T-helper 17 cell (primary cell): ENCODE measurements at regions not wholly inside any gene's neighbourhood (a gene's known extent, or its start where the extent isn't known, plus 50 kb on each side); places are given as distances from the start of the nearest gene placed in this dataset.

Source experiments
- ATAC-seq: fragments of 150-1000 bp; cut with Tn5 transposase; 2 replicates; pipeline ENCODE4 v1.10.0; 2021; ENCODE audit warnings: mild to moderate bottlenecking, moderate library complexity
- DNase-seq, 3 donors: peaks; one replicate each; pipeline versions ENCODE4 v3.0.0 to v3.0.0-alpha.2; 2020 to 2021
- H3K9me3 ChIP-seq: one replicate; pipeline ENCODE4 v1.7.0; 2013; ENCODE audit warnings: low read length, mild to moderate bottlenecking; ENCODE audit not compliant: control insufficient read depth, poor library complexity, severe bottlenecking
- H3K27ac Mint-ChIP-seq: one replicate; pipeline ENCODE4 v1.8.0; 2022; ENCODE audit warnings: mild to moderate bottlenecking, moderate library complexity, mixed read lengths
- H3K27me3 Mint-ChIP-seq: one replicate; pipeline ENCODE4 v1.8.0; 2022; ENCODE audit warnings: mixed read lengths
- H3K36me3 Mint-ChIP-seq: one replicate; pipeline ENCODE4 v1.8.0; 2022; ENCODE audit warnings: low read depth, mixed read lengths
- H3K4me1 Mint-ChIP-seq: one replicate; pipeline ENCODE4 v1.8.0; 2022; ENCODE audit warnings: mild to moderate bottlenecking, mixed read lengths
- H3K4me3 Mint-ChIP-seq: one replicate; pipeline ENCODE4 v1.8.0; 2022; ENCODE audit warnings: mild to moderate bottlenecking, moderate library complexity, mixed read lengths

- no peaks in the 10 kb centered on the region for H3K9me3 ChIP-seq
- Mint-ChIP-seq H3K27ac (no peak overlapping the region), H3K4me1 (no peaks in the 10 kb centered on the region), H3K4me3 (no peak overlapping the region), H3K36me3 (no peaks in the 10 kb centered on the region), H3K27me3 (peaks cover 51% of the 10 kb centered on the region)
- ATAC-seq (no peak), DNase-seq (no peak)
Measured at GRCh38 chr14:51447411-51447810, 204.3 kb upstream of the FRMD6 start.

- Mint-ChIP-seq H3K27ac (no peak overlapping the region), H3K36me3 (no peaks in the 10 kb centered on the region), H3K27me3 (peaks cover 42% of the 10 kb centered on the region), H3K4me1 (no peaks in the 10 kb centered on the region), H3K4me3 (no peak overlapping the region)
- no peak for ATAC-seq
- no peak for DNase-seq
- no peaks in the 10 kb centered on the region for H3K9me3 ChIP-seq
Measured at GRCh38 chr14:51448831-51449670, 202.7 kb upstream of the FRMD6 start.

GRCh38 chr14:51449681-51450080, 202.0 kb upstream of the FRMD6 start:
- no peak overlapping the region for H3K4me3 Mint-ChIP-seq
- DNase-seq (no peak), ATAC-seq (no peak)
- H3K27ac Mint-ChIP-seq: no peak overlapping the region
- H3K27me3 Mint-ChIP-seq: peaks cover 39% of the 10 kb centered on the region
- no peaks in the 10 kb centered on the region for H3K4me1 Mint-ChIP-seq
- no peaks in the 10 kb centered on the region for H3K9me3 ChIP-seq
- H3K36me3 Mint-ChIP-seq: no peaks in the 10 kb centered on the region

- ATAC-seq (no peak), DNase-seq (no peak)
- H3K27me3 Mint-ChIP-seq: peaks cover 37% of the 10 kb centered on the region
- H3K4me1 Mint-ChIP-seq: no peaks in the 10 kb centered on the region
- H3K9me3 ChIP-seq: no peaks in the 10 kb centered on the region
- H3K36me3 Mint-ChIP-seq: peaks cover 2% of the 10 kb centered on the region
- no peak overlapping the region for H3K27ac Mint-ChIP-seq
- H3K4me3 Mint-ChIP-seq: no peak overlapping the region
Measured at GRCh38 chr14:51451561-51451960, 200.1 kb upstream of the FRMD6 start.

GRCh38 chr14:51453869-51454268, 197.8 kb upstream of the FRMD6 start:
- no peak overlapping the region for H3K4me3 Mint-ChIP-seq
- ATAC-seq: no peak
- no peak overlapping the region for H3K27ac Mint-ChIP-seq
- DNase-seq: no peak
- peaks cover 4% of the 10 kb centered on the region for H3K36me3 Mint-ChIP-seq
- no peaks in the 10 kb centered on the region for H3K9me3 ChIP-seq
- peaks cover 30% of the 10 kb centered on the region for H3K27me3 Mint-ChIP-seq
- H3K4me1 Mint-ChIP-seq: no peaks in the 10 kb centered on the region

GRCh38 chr14:51454351-51454750, 197.4 kb upstream of the FRMD6 start:
- H3K27me3 Mint-ChIP-seq: peaks cover 28% of the 10 kb centered on the region
- ATAC-seq (no peak), DNase-seq (no peak)
- peaks cover 4% of the 10 kb centered on the region for H3K36me3 Mint-ChIP-seq
- H3K9me3 ChIP-seq: no peaks in the 10 kb centered on the region
- no peaks in the 10 kb centered on the region for H3K4me1 Mint-ChIP-seq
- no peak overlapping the region for H3K4me3 Mint-ChIP-seq
- H3K27ac Mint-ChIP-seq: no peak overlapping the region

- ATAC-seq: no peak
- Mint-ChIP-seq H3K4me1 (no peaks in the 10 kb centered on the region), H3K4me3 (no peak overlapping the region), H3K27me3 (peaks cover 28% of the 10 kb centered on the region), H3K36me3 (peaks cover 4% of the 10 kb centered on the region), H3K27ac (no peak overlapping the region)
- no peaks in the 10 kb centered on the region for H3K9me3 ChIP-seq
- DNase-seq: no peak
Measured at GRCh38 chr14:51455041-51455835, 196.5 kb upstream of the FRMD6 start.

GRCh38 chr14:51457843-51458562, 193.7 kb upstream of the FRMD6 start:
- H3K36me3 Mint-ChIP-seq: peaks cover 4% of the 10 kb centered on the region
- peaks cover 28% of the 10 kb centered on the region for H3K27me3 Mint-ChIP-seq
- no peak for ATAC-seq
- no peak overlapping the region for H3K4me3 Mint-ChIP-seq
- DNase-seq: no peak
- no peak overlapping the region for H3K27ac Mint-ChIP-seq
- no peaks in the 10 kb centered on the region for H3K9me3 ChIP-seq
- H3K4me1 Mint-ChIP-seq: no peaks in the 10 kb centered on the region

GRCh38 chr14:51458563-51458955, 193.2 kb upstream of the FRMD6 start:
- H3K9me3 ChIP-seq: no peaks in the 10 kb centered on the region
- Mint-ChIP-seq H3K4me3 (no peak overlapping the region), H3K36me3 (peaks cover 4% of the 10 kb centered on the region), H3K27me3 (peaks cover 28% of the 10 kb centered on the region), H3K4me1 (no peaks in the 10 kb centered on the region), H3K27ac (no peak overlapping the region)
- ATAC-seq: no peak
- no peak for DNase-seq

GRCh38 chr14:51460011-51460410, 191.7 kb upstream of the FRMD6 start:
- Mint-ChIP-seq H3K4me1 (no peaks in the 10 kb centered on the region), H3K27ac (no peak overlapping the region), H3K4me3 (no peak overlapping the region), H3K36me3 (peaks cover 4% of the 10 kb centered on the region), H3K27me3 (peaks cover 23% of the 10 kb centered on the region)
- DNase-seq (no peak), ATAC-seq (no peak)
- H3K9me3 ChIP-seq: no peaks in the 10 kb centered on the region

GRCh38 chr14:51462182-51462581, 189.5 kb upstream of the FRMD6 start:
- Mint-ChIP-seq H3K27ac (no peak overlapping the region), H3K27me3 (peaks cover 10% of the 10 kb centered on the region), H3K36me3 (peaks cover 2% of the 10 kb centered on the region), H3K4me3 (no peak overlapping the region), H3K4me1 (no peaks in the 10 kb centered on the region)
- ATAC-seq (no peak), DNase-seq (no peak)
- H3K9me3 ChIP-seq: no peaks in the 10 kb centered on the region

- no peaks in the 10 kb centered on the region for H3K9me3 ChIP-seq
- Mint-ChIP-seq H3K27ac (no peak overlapping the region), H3K36me3 (peaks cover 2% of the 10 kb centered on the region), H3K4me1 (no peaks in the 10 kb centered on the region), H3K27me3 (peaks cover 7% of the 10 kb centered on the region), H3K4me3 (no peak overlapping the region)
- ATAC-seq (no peak), DNase-seq (no peak)
Measured at GRCh38 chr14:51462706-51463105, 189.0 kb upstream of the FRMD6 start.

GRCh38 chr14:51463461-51463860, 188.2 kb upstream of the FRMD6 start:
- DNase-seq (no peak), ATAC-seq (no peak)
- Mint-ChIP-seq H3K27ac (no peak overlapping the region), H3K27me3 (no peaks in the 10 kb centered on the region), H3K36me3 (no peaks in the 10 kb centered on the region), H3K4me3 (no peak overlapping the region), H3K4me1 (no peaks in the 10 kb centered on the region)
- H3K9me3 ChIP-seq: no peaks in the 10 kb centered on the region
